Common myeloid progenitor, CD34-positive (primary cell): ENCODE measurements at regions not wholly inside any gene's neighbourhood (a gene's known extent, or its start where the extent isn't known, plus 50 kb on each side); places are given as distances from the start of the nearest gene placed in this dataset.

ENCODE experiments used
- CTCF ChIA-PET: fragments of 350-600 bp; sonication (Branson Sonifier 250); formaldehyde crosslinking; loops from one replicate; lab custom pipeline; 2021; ENCODE audit warnings: antibody characterized with exemption; lab: Charles Lee
- POLR2A ChIA-PET: fragments of 350-600 bp; sonication (Branson Sonifier 250); formaldehyde crosslinking; loops from one replicate; lab custom pipeline; 2021; ENCODE audit warnings: antibody characterized with exemption; lab: Charles Lee
- DNase-seq, 3 donors: peaks; one replicate each; pipeline versions ENCODE4 v3.0.0 to v3.0.0-alpha.2; 2013
- H3K27ac ChIP-seq, 2 experiments: 1 replicate in 1 of 2; 2 replicates in 1 of 2; pipeline ENCODE4 v1.7.0; 2013; ENCODE audit warnings: inconsistent platforms in 2 of 2, low read length in 2 of 2, mild to moderate bottlenecking in 2 of 2, low read depth in 1 of 2, moderate library complexity in 1 of 2; ENCODE audit not compliant: severe bottlenecking in 2 of 2, insufficient read depth in 1 of 2, poor library complexity in 1 of 2
- H3K27me3 ChIP-seq, 5 experiments: replicated peaks in 2 of 5; 1 replicate in 3 of 5; 2 replicates in 2 of 5; pipeline versions ENCODE4 v1.6.1 to v1.7.0; 2013; ENCODE audit warnings: low read length in 4 of 5, mild to moderate bottlenecking in 2 of 5, moderate library complexity in 2 of 5, inconsistent platforms in 1 of 5; ENCODE audit not compliant: insufficient read depth in 5 of 5, control insufficient read depth in 4 of 5
- H3K36me3 ChIP-seq, 4 experiments: 1 replicate in 2 of 4; 2 replicates in 2 of 4; pipeline versions ENCODE4 v1.6.1 to v1.7.0; 2013; ENCODE audit warnings: low read length in 3 of 4, control low read depth in 1 of 4, mild to moderate bottlenecking in 1 of 4; ENCODE audit not compliant: control insufficient read depth in 4 of 4, insufficient read depth in 4 of 4
- H3K4me1 ChIP-seq, 4 experiments: 1 replicate in 3 of 4; 2 replicates in 1 of 4; pipeline versions ENCODE4 v1.6.1 to v1.7.1; 2013; ENCODE audit warnings: low read length in 3 of 4, mild to moderate bottlenecking in 3 of 4, control low read depth in 1 of 4, inconsistent platforms in 1 of 4, moderate library complexity in 1 of 4; ENCODE audit not compliant: control insufficient read depth in 4 of 4, insufficient read depth in 4 of 4; ENCODE audit errors: control extremely low read depth in 1 of 4
- H3K4me3 ChIP-seq, 7 experiments: 1 replicate in 4 of 7; 2 replicates in 3 of 7; pipeline versions ENCODE4 v1.5.1 to v1.7.0; 2013; ENCODE audit warnings: mild to moderate bottlenecking in 7 of 7, low read length in 6 of 7, moderate library complexity in 6 of 7, inconsistent platforms in 2 of 7, low read depth in 2 of 7, control low read depth in 1 of 7; ENCODE audit not compliant: insufficient read depth in 4 of 7, control insufficient read depth in 1 of 7; ENCODE audit errors: extremely low read depth in 1 of 7
- H3K9me3 ChIP-seq, 5 experiments: 1 replicate in 4 of 5; 2 replicates in 1 of 5; pipeline versions ENCODE4 v1.6.1 to v1.7.1; 2013; ENCODE audit warnings: low read length in 4 of 5, mild to moderate bottlenecking in 2 of 5, inconsistent platforms in 1 of 5, low read depth in 1 of 5, moderate library complexity in 1 of 5; ENCODE audit not compliant: control insufficient read depth in 4 of 5, insufficient read depth in 2 of 5; ENCODE audit errors: control extremely low read depth in 1 of 5
- WGBS: methylation state at CpG from one replicate; pipeline ENCODE4 v1.1.5; 2013; ENCODE audit not compliant: insufficient coverage; 5-methylcytosine and 5-hydroxymethylcytosine counted together

- ChIA-PET CTCF (no interaction called here), POLR2A (no interaction called here)
- no peaks in the 10 kb centered on the region for H3K36me3 ChIP-seq
- H3K4me3 ChIP-seq: no peak overlapping the region
- DNase-seq: no peak
- peaks cover 6 to 54% (median 16%) of the 10 kb centered on the region in 5 experiments for H3K27me3 ChIP-seq
- no peak overlapping the region for H3K27ac ChIP-seq
- H3K4me1 ChIP-seq: no peaks in the 10 kb centered on the region
- WGBS: no CpG with 5 or more reads among the region's 4 CpGs
- H3K9me3 ChIP-seq: no peaks in the 10 kb centered on the region
Measured at GRCh38 chr2:222050981-222051380, 247.8 kb downstream of the PAX3 start.

- H3K27me3 ChIP-seq: peaks cover 5 to 43% (median 11%) of the 10 kb centered on the region in 5 experiments
- 80% methylated on average over 2 of the region's 3 CpGs for WGBS
- ChIA-PET CTCF (no interaction called here), POLR2A (no interaction called here)
- H3K4me1 ChIP-seq: no peaks in the 10 kb centered on the region
- H3K9me3 ChIP-seq: no peaks in the 10 kb centered on the region
- no peaks in the 10 kb centered on the region for H3K36me3 ChIP-seq
- H3K27ac ChIP-seq: no peak overlapping the region
- DNase-seq: no peak
- no peak overlapping the region for H3K4me3 ChIP-seq
Measured at GRCh38 chr2:222049946-222050345, 248.9 kb downstream of the PAX3 start.

GRCh38 chr2:222043897-222044296 is 254.9 kb downstream of the PAX3 start:
- no peaks in the 10 kb centered on the region for H3K36me3 ChIP-seq
- H3K27me3 ChIP-seq: peaks cover 2 to 14% (median 6%) of the 10 kb centered on the region in 5 experiments
- no peak overlapping the region for H3K27ac ChIP-seq
- DNase-seq: no peak
- no peaks in the 10 kb centered on the region for H3K9me3 ChIP-seq
- ChIA-PET POLR2A (no interaction called here), CTCF (interaction anchor here (1.6 kb wide), 1 partner anchor 11 kb away, joined by 3 read pairs; no protein-coding TSS in a partner anchor)
- WGBS: 94% methylated on average over 2 of the region's 4 CpGs
- H3K4me3 ChIP-seq: no peak overlapping the region
- no peaks in the 10 kb centered on the region for H3K4me1 ChIP-seq

- CTCF ChIA-PET: interaction anchor here (1.6 kb wide), 1 partner anchor 17 kb away, joined by 4 read pairs; no protein-coding TSS in a partner anchor
- no peak overlapping the region for H3K27ac ChIP-seq
- POLR2A ChIA-PET: no interaction called here
- no peak for DNase-seq
- WGBS: 93% methylated on average over 2 of the region's 4 CpGs
- no peaks in the 10 kb centered on the region for H3K36me3 ChIP-seq
- H3K9me3 ChIP-seq: no peaks in the 10 kb centered on the region
- H3K27me3 ChIP-seq: peaks cover 2 to 14% (median 6%) of the 10 kb centered on the region in 5 experiments
- H3K4me1 ChIP-seq: no peaks in the 10 kb centered on the region
- no peak overlapping the region for H3K4me3 ChIP-seq
Measured at GRCh38 chr2:222042666-222043065, 256.1 kb downstream of the PAX3 start.

- Histone ChIP-seq H3K9me3 (no peaks in the 10 kb centered on the region), H3K27me3 (peaks cover 0 to 6% (median 0%) of the 10 kb centered on the region in 5 experiments), H3K36me3 (no peaks in the 10 kb centered on the region), H3K4me1 (no peaks in the 10 kb centered on the region), H3K27ac (no peak overlapping the region), H3K4me3 (no peak overlapping the region)
- ChIA-PET POLR2A (no interaction called here), CTCF (interaction anchor here (3.2 kb wide), 1 partner anchor 18 kb away, joined by 10 read pairs; no protein-coding TSS in a partner anchor)
- 100% methylated on average over 1 of the region's 2 CpGs for WGBS
- no peak for DNase-seq
Measured at GRCh38 chr2:222040333-222040732, 258.5 kb downstream of the PAX3 start.

GRCh38 chr2:222039821-222040220 is 259.0 kb downstream of the PAX3 start:
- Histone ChIP-seq H3K4me3 (no peak overlapping the region), H3K27me3 (peaks cover 0 to 4% (median 0%) of the 10 kb centered on the region in 5 experiments), H3K27ac (no peak overlapping the region), H3K4me1 (no peaks in the 10 kb centered on the region), H3K36me3 (no peaks in the 10 kb centered on the region), H3K9me3 (no peaks in the 10 kb centered on the region)
- ChIA-PET POLR2A (no interaction called here), CTCF (interaction anchor here (3.2 kb wide), 1 partner anchor 18 kb away, joined by 10 read pairs; no protein-coding TSS in a partner anchor)
- no peak for DNase-seq
- 86% methylated on average over 1 of the region's 3 CpGs for WGBS

- DNase-seq: peak in 2 of 3 donors; percentile 8 to 11
- Histone ChIP-seq H3K36me3 (no peaks in the 10 kb centered on the region), H3K9me3 (no peaks in the 10 kb centered on the region), H3K4me1 (no peaks in the 10 kb centered on the region), H3K4me3 (no peak overlapping the region), H3K27me3 (peaks cover 0 to 2% (median 0%) of the 10 kb centered on the region in 5 experiments), H3K27ac (no peak overlapping the region)
- WGBS: 13% methylated on average over 2 of the region's 4 CpGs
- ChIA-PET CTCF (interaction anchor here (0.7 to 3.2 kb wide), 4 partner anchors 9 to 32 kb away, joined by 3 to 10 read pairs (median 4); no protein-coding TSS in a partner anchor), POLR2A (no interaction called here)
Measured at GRCh38 chr2:222038067-222038802, 260.6 kb downstream of the PAX3 start.
